WTC11 (cell line): ENCODE measurements at regions not wholly inside any gene's neighbourhood (a gene's known extent, or its start where the extent isn't known, plus 50 kb on each side); places are given as distances from the start of the nearest gene placed in this dataset.

Source experiments
- ATAC-seq: fragments of 200-7000 bp; cut with Tn5 transposase; 2 replicates; pipeline ENCODE4 v1.10.0; 2021; ENCODE audit warnings: mild to moderate bottlenecking, moderate library complexity
- CTCF ChIA-PET: fragments of 300-600 bp; sonication (Branson Sonifier 250); formaldehyde crosslinking; loops from one replicate; lab custom pipeline; 2021; ENCODE audit warnings: antibody characterized with exemption; lab: Charles Lee
- POLR2A ChIA-PET: fragments of 350-600 bp; sonication (Branson Sonifier 250); formaldehyde crosslinking; loops from one replicate; lab custom pipeline; 2021; ENCODE audit warnings: antibody characterized with exemption; lab: Charles Lee
- DNase-seq: peaks from one replicate; pipeline ENCODE4 v3.0.0; 2021; ENCODE audit warnings: low spot score
- H3K27ac Mint-ChIP-seq: 2 replicates; pipeline ENCODE4 v1.8.0; 2021; ENCODE audit warnings: mixed read lengths
- H3K27me3 Mint-ChIP-seq: 2 replicates; pipeline ENCODE4 v1.8.0; 2021; ENCODE audit warnings: low read depth, mild to moderate bottlenecking, moderate library complexity, mixed read lengths
- H3K36me3 Mint-ChIP-seq: 2 replicates; pipeline ENCODE4 v1.8.0; 2021; ENCODE audit warnings: mixed read lengths
- H3K4me1 Mint-ChIP-seq: 2 replicates; pipeline ENCODE4 v1.8.0; 2022; ENCODE audit warnings: mixed read lengths
- H3K4me3 Mint-ChIP-seq: 2 replicates; pipeline ENCODE4 v1.8.0; 2021; ENCODE audit warnings: mild to moderate bottlenecking, moderate library complexity, mixed read lengths
- H3K9me3 Mint-ChIP-seq: 2 replicates; pipeline ENCODE4 v1.8.0; 2021; ENCODE audit warnings: mixed read lengths
- CREB1 ChIP-seq: sonication (generic); formaldehyde crosslinking; IDR thresholded peaks from 2 replicates; pipeline ENCODE4 v1.8.0; 2023; ENCODE audit warnings: mild to moderate bottlenecking, missing genetic modification reagents
- GABPB1 ChIP-seq: sonication (generic); formaldehyde crosslinking; IDR thresholded peaks from 2 replicates; pipeline ENCODE4 v1.8.1; 2023; ENCODE audit warnings: mild to moderate bottlenecking, missing genetic modification reagents
- RELA ChIP-seq: sonication (generic); formaldehyde crosslinking; IDR thresholded peaks from 2 replicates; pipeline ENCODE4 v1.8.1; 2022; ENCODE audit warnings: missing genetic modification reagents, mild to moderate bottlenecking, borderline replicate concordance
- RORB ChIP-seq: fragments of 250-450 bp; sonication (Bioruptor Pico); IDR thresholded peaks from 2 replicates; pipeline ENCODE4 v1.9.0; 2021; ENCODE audit warnings: mild to moderate bottlenecking
- TEAD4 ChIP-seq: sonication (generic); formaldehyde crosslinking; IDR thresholded peaks from 2 replicates; pipeline ENCODE4 v1.8.0; 2022; ENCODE audit warnings: mild to moderate bottlenecking, missing genetic modification reagents
- ZNF121 ChIP-seq: sonication (generic); formaldehyde crosslinking; IDR thresholded peaks from 2 replicates; pipeline ENCODE4 v1.8.0; 2023; ENCODE audit warnings: missing genetic modification reagents
- ZNF263 ChIP-seq: sonication (generic); formaldehyde crosslinking; IDR thresholded peaks from 2 replicates; pipeline ENCODE4 v1.8.1; 2022; ENCODE audit warnings: low read depth, mild to moderate bottlenecking, moderate library complexity, missing genetic modification reagents
- ZNF416 ChIP-seq: fragments of 250-450 bp; sonication (Bioruptor Pico); IDR thresholded peaks from 2 replicates; pipeline ENCODE4 v1.9.0; 2021; ENCODE audit warnings: mild to moderate bottlenecking, inconsistent platforms
- TF ChIP-seq, protein P1 (sequence below): sonication (generic); formaldehyde crosslinking; IDR thresholded peaks from 2 replicates; pipeline ENCODE4 v1.8.0; 2023; ENCODE audit warnings: mild to moderate bottlenecking, missing genetic modification reagents
- TF ChIP-seq, protein P2 (sequence below): fragments of 250-450 bp; sonication (Bioruptor Pico); IDR thresholded peaks from 2 replicates; pipeline ENCODE4 v1.9.0; 2021; ENCODE audit warnings: mild to moderate bottlenecking, borderline replicate concordance
- TF ChIP-seq, protein P3 (sequence below): sonication (generic); formaldehyde crosslinking; IDR thresholded peaks from 2 replicates; pipeline ENCODE4 v1.8.0; 2022; ENCODE audit warnings: mild to moderate bottlenecking, missing genetic modification reagents
- TF ChIP-seq, protein P4 (sequence below): fragments of 250-450 bp; sonication (Bioruptor Pico); IDR thresholded peaks from 2 replicates; pipeline ENCODE4 v2.1.2; 2022; ENCODE audit warnings: mild to moderate bottlenecking, moderate library complexity
- TF ChIP-seq, protein P5 (sequence below): sonication (generic); formaldehyde crosslinking; IDR thresholded peaks from 2 replicates; pipeline ENCODE4 v1.8.1; 2023; ENCODE audit warnings: mild to moderate bottlenecking, missing genetic modification reagents
- TF ChIP-seq, protein P6 (sequence below): sonication (generic); formaldehyde crosslinking; IDR thresholded peaks from 2 replicates; pipeline ENCODE4 v1.8.0; 2023; ENCODE audit warnings: missing genetic modification reagents, mild to moderate bottlenecking, borderline replicate concordance

DNA sequence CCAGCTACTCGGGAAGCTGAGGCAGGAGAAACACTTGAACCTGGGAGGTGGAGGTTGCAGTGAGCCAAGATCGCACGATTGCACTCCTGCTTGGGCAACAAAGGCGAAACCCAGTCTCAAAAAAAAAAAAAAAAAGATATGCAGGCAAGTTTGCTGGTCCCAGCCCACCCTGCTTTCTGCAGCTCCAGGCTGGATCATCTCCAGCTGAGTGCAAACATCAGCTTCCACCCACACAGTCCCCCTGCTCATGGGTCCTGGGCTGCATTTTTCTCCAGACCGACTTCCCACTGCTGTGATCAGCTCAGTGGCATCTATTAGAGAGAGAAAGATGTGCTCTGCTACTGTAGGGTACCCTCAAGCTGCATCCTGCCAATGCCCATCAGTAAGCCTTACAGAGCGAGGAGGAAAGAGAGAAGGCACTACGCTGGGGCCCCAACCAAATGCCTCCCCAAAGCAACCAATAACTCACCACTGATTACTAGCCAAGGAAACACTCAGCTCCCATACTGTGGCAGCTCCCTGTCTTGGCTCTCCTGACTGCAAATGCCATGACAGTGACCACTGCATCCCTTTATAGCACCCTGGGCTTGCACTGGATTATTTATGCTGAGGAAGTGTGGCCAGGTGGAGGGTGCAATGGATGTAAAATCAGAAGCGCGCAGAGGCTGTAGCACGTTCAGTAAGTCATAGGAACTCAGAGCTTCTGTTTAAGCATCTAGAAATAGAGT, 170.9 kb upstream of the ZNF507 start (continued):
- TF ChIP-seq, protein P1, sequence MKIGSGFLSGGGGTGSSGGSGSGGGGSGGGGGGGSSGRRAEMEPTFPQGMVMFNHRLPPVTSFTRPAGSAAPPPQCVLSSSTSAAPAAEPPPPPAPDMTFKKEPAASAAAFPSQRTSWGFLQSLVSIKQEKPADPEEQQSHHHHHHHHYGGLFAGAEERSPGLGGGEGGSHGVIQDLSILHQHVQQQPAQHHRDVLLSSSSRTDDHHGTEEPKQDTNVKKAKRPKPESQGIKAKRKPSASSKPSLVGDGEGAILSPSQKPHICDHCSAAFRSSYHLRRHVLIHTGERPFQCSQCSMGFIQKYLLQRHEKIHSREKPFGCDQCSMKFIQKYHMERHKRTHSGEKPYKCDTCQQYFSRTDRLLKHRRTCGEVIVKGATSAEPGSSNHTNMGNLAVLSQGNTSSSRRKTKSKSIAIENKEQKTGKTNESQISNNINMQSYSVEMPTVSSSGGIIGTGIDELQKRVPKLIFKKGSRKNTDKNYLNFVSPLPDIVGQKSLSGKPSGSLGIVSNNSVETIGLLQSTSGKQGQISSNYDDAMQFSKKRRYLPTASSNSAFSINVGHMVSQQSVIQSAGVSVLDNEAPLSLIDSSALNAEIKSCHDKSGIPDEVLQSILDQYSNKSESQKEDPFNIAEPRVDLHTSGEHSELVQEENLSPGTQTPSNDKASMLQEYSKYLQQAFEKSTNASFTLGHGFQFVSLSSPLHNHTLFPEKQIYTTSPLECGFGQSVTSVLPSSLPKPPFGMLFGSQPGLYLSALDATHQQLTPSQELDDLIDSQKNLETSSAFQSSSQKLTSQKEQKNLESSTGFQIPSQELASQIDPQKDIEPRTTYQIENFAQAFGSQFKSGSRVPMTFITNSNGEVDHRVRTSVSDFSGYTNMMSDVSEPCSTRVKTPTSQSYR (CRISPR knock-in tag) = no peak
- TF ChIP-seq, protein P2, sequence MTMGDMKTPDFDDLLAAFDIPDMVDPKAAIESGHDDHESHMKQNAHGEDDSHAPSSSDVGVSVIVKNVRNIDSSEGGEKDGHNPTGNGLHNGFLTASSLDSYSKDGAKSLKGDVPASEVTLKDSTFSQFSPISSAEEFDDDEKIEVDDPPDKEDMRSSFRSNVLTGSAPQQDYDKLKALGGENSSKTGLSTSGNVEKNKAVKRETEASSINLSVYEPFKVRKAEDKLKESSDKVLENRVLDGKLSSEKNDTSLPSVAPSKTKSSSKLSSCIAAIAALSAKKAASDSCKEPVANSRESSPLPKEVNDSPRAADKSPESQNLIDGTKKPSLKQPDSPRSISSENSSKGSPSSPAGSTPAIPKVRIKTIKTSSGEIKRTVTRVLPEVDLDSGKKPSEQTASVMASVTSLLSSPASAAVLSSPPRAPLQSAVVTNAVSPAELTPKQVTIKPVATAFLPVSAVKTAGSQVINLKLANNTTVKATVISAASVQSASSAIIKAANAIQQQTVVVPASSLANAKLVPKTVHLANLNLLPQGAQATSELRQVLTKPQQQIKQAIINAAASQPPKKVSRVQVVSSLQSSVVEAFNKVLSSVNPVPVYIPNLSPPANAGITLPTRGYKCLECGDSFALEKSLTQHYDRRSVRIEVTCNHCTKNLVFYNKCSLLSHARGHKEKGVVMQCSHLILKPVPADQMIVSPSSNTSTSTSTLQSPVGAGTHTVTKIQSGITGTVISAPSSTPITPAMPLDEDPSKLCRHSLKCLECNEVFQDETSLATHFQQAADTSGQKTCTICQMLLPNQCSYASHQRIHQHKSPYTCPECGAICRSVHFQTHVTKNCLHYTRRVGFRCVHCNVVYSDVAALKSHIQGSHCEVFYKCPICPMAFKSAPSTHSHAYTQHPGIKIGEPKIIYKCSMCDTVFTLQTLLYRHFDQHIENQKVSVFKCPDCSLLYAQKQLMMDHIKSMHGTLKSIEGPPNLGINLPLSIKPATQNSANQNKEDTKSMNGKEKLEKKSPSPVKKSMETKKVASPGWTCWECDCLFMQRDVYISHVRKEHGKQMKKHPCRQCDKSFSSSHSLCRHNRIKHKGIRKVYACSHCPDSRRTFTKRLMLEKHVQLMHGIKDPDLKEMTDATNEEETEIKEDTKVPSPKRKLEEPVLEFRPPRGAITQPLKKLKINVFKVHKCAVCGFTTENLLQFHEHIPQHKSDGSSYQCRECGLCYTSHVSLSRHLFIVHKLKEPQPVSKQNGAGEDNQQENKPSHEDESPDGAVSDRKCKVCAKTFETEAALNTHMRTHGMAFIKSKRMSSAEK (CRISPR knock-in tag) = no peak
- TF ChIP-seq ZNF416 (CRISPR knock-in tag) (no peak), ZNF121 (CRISPR knock-in tag) (no peak), ZNF263 (CRISPR knock-in tag) (no peak)

DNA sequence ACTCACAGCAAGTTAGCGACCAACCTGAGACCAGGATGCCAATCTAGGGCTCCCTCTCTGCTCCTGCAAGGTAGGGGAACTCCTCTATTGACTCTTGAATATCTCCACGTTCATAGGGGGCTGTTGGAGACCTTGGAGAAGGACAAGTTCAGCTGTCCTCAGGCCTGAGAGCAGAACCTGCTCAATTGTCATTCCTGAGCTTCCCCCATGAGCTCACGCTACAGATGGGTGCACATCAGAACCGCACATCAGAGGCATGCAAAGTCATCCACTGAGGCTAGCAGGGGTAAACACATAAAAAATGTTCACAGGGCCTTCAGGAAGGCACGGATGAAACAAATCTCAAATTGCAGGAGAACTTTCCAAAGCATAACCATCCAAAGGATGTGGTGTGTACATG, 168.8 kb upstream of the ZNF507 start:
- Mint-ChIP-seq H3K36me3 (no peaks in the 10 kb centered on the region), H3K27ac (no peak overlapping the region), H3K27me3 (no peaks in the 10 kb centered on the region), H3K4me1 (peaks cover 12% of the 10 kb centered on the region), H3K4me3 (no peak overlapping the region), H3K9me3 (no peaks in the 10 kb centered on the region)
- no peak for TF ChIP-seq TEAD4 (CRISPR knock-in tag)
- TF ChIP-seq RORB = no peak
- no peak for DNase-seq
- POLR2A ChIA-PET = no interaction called here
- CTCF ChIA-PET = no interaction called here
- no peak for ATAC-seq

DNA sequence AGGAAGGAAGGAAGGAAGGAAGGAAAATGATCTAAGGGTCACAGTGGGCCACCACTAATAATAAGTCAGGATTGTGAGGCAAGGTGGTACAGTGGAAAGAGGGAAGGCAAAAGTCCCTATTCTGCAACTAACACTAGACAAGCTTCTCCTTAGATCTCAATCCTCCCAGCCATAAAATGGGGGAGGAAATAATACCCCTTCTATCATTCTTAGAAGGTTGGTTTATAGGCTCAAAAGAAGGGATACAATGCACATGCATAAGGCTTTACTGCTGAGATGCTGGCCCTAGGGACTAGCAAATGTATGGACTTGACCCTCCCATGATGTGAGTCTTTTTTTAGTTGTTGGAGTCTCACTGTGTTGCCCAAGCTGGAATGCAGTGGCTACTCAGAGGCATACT, 167.7 kb upstream of the ZNF507 start:
- ChIA-PET POLR2A (no interaction called here), CTCF (no interaction called here)
- H3K27ac Mint-ChIP-seq = no peak overlapping the region
- H3K36me3 Mint-ChIP-seq = no peaks in the 10 kb centered on the region
- H3K4me3 Mint-ChIP-seq = no peak overlapping the region
- ATAC-seq (no peak), DNase-seq (no peak)
- H3K27me3 Mint-ChIP-seq = no peaks in the 10 kb centered on the region
- peaks cover 4% of the 10 kb centered on the region for H3K4me1 Mint-ChIP-seq
- no peaks in the 10 kb centered on the region for H3K9me3 Mint-ChIP-seq
- TF ChIP-seq, protein P3, sequence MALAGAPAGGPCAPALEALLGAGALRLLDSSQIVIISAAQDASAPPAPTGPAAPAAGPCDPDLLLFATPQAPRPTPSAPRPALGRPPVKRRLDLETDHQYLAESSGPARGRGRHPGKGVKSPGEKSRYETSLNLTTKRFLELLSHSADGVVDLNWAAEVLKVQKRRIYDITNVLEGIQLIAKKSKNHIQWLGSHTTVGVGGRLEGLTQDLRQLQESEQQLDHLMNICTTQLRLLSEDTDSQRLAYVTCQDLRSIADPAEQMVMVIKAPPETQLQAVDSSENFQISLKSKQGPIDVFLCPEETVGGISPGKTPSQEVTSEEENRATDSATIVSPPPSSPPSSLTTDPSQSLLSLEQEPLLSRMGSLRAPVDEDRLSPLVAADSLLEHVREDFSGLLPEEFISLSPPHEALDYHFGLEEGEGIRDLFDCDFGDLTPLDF (CRISPR knock-in tag) = no peak
- TF ChIP-seq, protein P4, sequence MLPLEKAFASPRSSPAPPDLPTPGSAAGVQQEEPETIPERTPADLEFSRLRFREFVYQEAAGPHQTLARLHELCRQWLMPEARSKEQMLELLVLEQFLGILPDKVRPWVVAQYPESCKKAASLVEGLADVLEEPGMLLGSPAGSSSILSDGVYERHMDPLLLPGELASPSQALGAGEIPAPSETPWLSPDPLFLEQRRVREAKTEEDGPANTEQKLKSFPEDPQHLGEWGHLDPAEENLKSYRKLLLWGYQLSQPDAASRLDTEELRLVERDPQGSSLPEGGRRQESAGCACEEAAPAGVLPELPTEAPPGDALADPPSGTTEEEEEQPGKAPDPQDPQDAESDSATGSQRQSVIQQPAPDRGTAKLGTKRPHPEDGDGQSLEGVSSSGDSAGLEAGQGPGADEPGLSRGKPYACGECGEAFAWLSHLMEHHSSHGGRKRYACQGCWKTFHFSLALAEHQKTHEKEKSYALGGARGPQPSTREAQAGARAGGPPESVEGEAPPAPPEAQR (CRISPR knock-in tag) = no peak
- TF ChIP-seq ZNF121 (CRISPR knock-in tag) = no peak
- TF ChIP-seq CREB1 = no peak
- TF ChIP-seq, protein P5, sequence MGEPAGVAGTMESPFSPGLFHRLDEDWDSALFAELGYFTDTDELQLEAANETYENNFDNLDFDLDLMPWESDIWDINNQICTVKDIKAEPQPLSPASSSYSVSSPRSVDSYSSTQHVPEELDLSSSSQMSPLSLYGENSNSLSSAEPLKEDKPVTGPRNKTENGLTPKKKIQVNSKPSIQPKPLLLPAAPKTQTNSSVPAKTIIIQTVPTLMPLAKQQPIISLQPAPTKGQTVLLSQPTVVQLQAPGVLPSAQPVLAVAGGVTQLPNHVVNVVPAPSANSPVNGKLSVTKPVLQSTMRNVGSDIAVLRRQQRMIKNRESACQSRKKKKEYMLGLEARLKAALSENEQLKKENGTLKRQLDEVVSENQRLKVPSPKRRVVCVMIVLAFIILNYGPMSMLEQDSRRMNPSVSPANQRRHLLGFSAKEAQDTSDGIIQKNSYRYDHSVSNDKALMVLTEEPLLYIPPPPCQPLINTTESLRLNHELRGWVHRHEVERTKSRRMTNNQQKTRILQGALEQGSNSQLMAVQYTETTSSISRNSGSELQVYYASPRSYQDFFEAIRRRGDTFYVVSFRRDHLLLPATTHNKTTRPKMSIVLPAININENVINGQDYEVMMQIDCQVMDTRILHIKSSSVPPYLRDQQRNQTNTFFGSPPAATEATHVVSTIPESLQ (CRISPR knock-in tag) = no peak
- TF ChIP-seq, protein P6, sequence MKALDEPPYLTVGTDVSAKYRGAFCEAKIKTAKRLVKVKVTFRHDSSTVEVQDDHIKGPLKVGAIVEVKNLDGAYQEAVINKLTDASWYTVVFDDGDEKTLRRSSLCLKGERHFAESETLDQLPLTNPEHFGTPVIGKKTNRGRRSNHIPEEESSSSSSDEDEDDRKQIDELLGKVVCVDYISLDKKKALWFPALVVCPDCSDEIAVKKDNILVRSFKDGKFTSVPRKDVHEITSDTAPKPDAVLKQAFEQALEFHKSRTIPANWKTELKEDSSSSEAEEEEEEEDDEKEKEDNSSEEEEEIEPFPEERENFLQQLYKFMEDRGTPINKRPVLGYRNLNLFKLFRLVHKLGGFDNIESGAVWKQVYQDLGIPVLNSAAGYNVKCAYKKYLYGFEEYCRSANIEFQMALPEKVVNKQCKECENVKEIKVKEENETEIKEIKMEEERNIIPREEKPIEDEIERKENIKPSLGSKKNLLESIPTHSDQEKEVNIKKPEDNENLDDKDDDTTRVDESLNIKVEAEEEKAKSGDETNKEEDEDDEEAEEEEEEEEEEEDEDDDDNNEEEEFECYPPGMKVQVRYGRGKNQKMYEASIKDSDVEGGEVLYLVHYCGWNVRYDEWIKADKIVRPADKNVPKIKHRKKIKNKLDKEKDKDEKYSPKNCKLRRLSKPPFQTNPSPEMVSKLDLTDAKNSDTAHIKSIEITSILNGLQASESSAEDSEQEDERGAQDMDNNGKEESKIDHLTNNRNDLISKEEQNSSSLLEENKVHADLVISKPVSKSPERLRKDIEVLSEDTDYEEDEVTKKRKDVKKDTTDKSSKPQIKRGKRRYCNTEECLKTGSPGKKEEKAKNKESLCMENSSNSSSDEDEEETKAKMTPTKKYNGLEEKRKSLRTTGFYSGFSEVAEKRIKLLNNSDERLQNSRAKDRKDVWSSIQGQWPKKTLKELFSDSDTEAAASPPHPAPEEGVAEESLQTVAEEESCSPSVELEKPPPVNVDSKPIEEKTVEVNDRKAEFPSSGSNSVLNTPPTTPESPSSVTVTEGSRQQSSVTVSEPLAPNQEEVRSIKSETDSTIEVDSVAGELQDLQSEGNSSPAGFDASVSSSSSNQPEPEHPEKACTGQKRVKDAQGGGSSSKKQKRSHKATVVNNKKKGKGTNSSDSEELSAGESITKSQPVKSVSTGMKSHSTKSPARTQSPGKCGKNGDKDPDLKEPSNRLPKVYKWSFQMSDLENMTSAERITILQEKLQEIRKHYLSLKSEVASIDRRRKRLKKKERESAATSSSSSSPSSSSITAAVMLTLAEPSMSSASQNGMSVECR (CRISPR knock-in tag) = no peak
- TF ChIP-seq GABPB1 = no peak
- TF ChIP-seq RELA = no peak
